Muscle layer of duodenum (tissue), 2 donors: ENCODE measurements at regions not wholly inside any gene's neighbourhood (a gene's known extent, or its start where the extent isn't known, plus 50 kb on each side); places are given as distances from the start of the nearest gene placed in this dataset.
"Not testable (repeated sequence)": the region's sequence is repeated elsewhere in the genome, so short reads cannot be mapped to it uniquely, and the experiment has no call there.

ENCODE experiments used
- H3K27ac ChIP-seq: one replicate; pipeline ENCODE4 v1.7.0; 2013; ENCODE audit warnings: mild to moderate bottlenecking, low read length
- H3K27me3 ChIP-seq: one replicate; pipeline ENCODE4 v1.7.0; 2013; ENCODE audit warnings: low read depth, mild to moderate bottlenecking, control low read depth, low read length
- H3K36me3 ChIP-seq, 2 donors: one replicate each; pipeline ENCODE4 v1.7.0; 2013; ENCODE audit warnings: low read length in 2 of 2, control low read depth in 1 of 2, mild to moderate bottlenecking in 1 of 2; ENCODE audit not compliant: insufficient read depth in 2 of 2, control insufficient read depth in 1 of 2
- H3K4me1 ChIP-seq, 2 donors: one replicate each; pipeline ENCODE4 v1.7.0; 2013; ENCODE audit warnings: low read length in 2 of 2, mild to moderate bottlenecking in 2 of 2, control low read depth in 1 of 2, moderate library complexity in 1 of 2; ENCODE audit not compliant: insufficient read depth in 2 of 2, control insufficient read depth in 1 of 2
- H3K4me3 ChIP-seq, 2 donors: one replicate each; pipeline ENCODE4 v1.7.0; 2013; ENCODE audit warnings: low read length in 2 of 2, low read depth in 1 of 2, mild to moderate bottlenecking in 1 of 2
- H3K9me3 ChIP-seq, 2 donors: one replicate each; pipeline ENCODE4 v1.7.0; 2013; ENCODE audit warnings: low read length in 2 of 2, control low read depth in 1 of 2, mild to moderate bottlenecking in 1 of 2; ENCODE audit not compliant: control insufficient read depth in 1 of 2
- donor health status: healthy.

DNA sequence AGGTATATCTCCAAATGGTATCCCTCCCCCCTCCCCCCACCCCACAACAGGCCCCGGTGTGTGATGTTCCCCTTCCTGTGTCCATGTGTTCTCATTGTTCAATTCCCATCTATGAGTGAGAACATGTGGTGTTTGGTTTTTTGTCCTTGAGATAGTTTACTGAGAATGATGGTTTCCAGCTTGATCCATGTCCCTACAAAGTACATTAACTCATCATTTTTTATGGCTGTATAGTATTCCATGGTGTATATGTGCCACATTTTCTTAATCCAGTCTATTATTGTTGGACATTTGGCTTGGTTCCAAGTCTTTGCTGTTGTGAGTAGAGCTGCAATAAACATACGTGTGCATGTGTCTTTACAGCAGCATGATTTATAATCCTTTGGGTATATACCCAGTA, 135.8 kb upstream of the DST start:
- H3K27me3 ChIP-seq, H3K9me3 ChIP-seq, H3K4me1 ChIP-seq: not testable (repeated sequence)

DNA sequence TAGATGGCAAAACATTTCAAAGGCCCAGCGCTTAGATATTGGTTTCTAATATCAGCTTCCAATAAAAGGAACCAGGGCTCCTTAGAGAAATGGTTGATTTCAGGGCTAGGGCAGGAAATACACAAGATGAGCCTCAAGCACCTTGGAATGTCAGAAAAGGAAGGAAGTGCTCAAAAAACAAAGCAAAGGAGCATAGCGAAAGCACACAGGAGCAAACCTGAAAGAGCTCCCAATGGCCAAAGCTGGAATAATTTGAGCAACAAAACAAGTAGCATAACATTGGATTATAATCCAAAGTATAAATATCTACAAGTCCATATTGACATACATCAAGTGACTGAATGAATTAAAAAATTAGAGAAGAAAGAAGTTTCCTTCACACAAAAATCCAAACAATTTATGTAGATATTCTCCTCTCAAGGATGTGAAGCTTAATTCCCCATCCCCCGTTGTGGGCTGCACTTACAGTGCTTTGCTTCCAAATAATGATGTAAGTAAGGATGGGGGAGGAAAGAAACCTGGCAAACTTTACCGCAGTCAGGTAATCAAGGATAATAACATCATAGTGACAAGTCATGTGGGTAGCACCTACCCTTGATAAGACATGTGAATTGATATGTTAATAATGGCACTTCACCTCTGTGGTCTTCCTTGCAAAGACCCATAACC, 132.9 kb upstream of the DST start:
- Histone ChIP-seq H3K9me3 (no peaks in the 10 kb centered on the region), H3K4me1 (peaks cover 0 to 10% of the 10 kb centered on the region in 2 donors), H3K36me3 (no peaks in the 10 kb centered on the region), H3K4me3 (no peak overlapping the region), H3K27me3 (no peaks in the 10 kb centered on the region), H3K27ac (no peak overlapping the region)

More for the DNA sequence above, 135.8 kb upstream of the DST start:
- not testable (repeated sequence) for H3K36me3 ChIP-seq, H3K27ac ChIP-seq, H3K4me3 ChIP-seq

DNA sequence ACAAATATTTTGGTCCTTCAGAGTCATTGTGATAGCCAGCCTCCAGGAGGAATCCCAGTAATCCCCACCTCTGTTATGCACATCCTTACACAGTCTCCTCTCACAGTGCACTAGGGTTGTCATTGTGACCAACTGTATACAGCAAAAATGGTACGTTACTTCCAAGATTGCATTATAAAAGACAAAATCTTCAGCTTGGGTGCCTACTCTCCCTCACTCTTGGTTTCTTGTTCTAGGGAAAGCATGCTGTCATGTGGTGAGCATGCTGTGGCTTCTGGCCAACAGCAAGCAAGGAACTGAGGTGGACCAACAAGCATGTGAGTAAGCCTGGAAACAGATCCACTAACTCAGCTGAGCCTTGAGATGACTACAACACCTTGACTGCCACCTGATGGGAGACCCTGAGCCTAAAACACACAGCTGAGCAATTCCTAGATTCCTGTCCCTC, 130.1 kb upstream of the DST start:
- Histone ChIP-seq H3K27me3 (no peaks in the 10 kb centered on the region), H3K36me3 (no peaks in the 10 kb centered on the region), H3K4me3 (no peak overlapping the region), H3K27ac (peak overlapping the region; percentile 9), H3K9me3 (no peaks in the 10 kb centered on the region), H3K4me1 (peaks cover 0 to 10% of the 10 kb centered on the region in 2 donors)

DNA sequence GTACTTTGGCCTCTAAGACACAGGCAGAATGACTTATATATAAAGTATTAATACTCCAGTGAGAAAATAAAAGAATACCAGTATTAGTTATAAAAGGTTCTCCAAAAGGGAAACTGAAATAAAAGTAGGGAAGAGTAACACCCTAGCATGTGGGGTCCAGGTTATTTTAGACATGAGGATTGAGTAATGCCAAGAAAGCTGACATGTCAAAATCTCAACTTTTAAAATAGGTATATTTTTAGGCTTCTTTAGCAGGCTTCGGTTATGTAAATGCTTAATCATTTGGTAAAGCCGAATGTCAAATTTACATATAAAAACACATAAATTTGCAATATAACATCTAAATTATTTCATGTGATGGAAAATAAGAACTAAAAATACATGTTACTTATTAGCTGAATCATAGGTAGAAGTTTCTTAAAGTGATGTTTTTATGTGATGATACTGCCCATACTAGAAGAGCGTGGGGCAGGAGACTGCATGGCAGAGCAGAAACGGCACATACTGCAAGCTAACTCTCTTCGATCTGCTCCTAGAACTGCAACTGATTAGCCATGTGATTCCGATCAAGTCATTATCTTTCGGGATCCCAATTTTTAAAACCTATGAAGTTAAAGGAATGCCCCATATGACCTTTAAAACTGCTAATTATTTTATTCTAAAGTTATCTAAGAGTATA, 129.4 kb upstream of the DST start:
- no peaks in the 10 kb centered on the region for H3K36me3 ChIP-seq
- H3K27ac ChIP-seq = peak overlapping the region; percentile 28
- H3K9me3 ChIP-seq = no peaks in the 10 kb centered on the region
- H3K4me1 ChIP-seq = peaks cover 0 to 10% of the 10 kb centered on the region in 2 donors
- no peak overlapping the region for H3K4me3 ChIP-seq
- H3K27me3 ChIP-seq = no peaks in the 10 kb centered on the region

DNA sequence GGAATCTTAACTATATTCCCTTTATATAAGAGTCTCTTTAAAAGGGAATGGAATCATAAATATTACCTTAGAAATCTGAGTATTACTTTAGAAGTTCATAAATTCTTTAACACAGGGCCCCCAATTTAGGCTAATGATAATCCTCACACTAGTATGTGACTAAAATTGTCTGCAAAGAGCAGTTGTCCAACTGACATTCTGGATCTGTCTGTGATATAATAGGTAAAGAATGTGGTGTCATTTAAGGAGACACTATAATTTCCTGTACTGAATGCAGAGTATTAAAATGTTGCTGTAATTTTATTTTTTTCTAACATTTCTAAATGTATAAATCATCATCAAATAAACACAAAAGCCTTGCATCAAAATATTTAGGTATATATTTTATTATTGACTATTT, 128.5 kb upstream of the DST start:
- H3K27ac ChIP-seq = no peak overlapping the region
- H3K9me3 ChIP-seq = no peaks in the 10 kb centered on the region
- H3K4me1 ChIP-seq = peaks cover 0 to 13% of the 10 kb centered on the region in 2 donors
- no peaks in the 10 kb centered on the region for H3K27me3 ChIP-seq
- H3K4me3 ChIP-seq = no peak overlapping the region
- no peaks in the 10 kb centered on the region for H3K36me3 ChIP-seq

DNA sequence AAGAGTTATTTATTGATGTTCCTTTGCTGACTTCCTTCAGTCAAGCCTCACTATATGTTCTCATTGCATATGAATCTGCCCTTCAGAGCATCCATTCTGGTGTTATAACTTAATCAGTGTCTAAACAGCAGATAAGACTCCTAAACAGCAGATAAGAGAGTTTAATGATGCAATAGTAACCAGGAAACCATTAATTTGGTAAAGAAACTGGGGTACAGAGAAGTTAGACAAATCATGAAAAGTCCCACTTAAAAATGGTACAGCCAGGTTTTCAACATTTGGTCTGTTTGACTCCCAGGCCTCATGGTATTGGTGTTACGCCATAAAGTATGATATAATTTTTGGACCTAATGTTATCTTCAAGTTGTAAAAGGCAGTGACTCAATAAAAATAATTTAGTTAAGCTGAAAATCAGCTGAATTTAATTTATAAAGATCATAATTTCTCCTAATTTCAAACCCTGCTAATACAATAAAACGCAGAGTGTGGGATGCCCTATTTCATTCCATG, 127.4 kb upstream of the DST start:
- Histone ChIP-seq H3K9me3 (no peaks in the 10 kb centered on the region), H3K4me1 (peaks cover 0 to 22% of the 10 kb centered on the region in 2 donors), H3K27ac (no peak overlapping the region), H3K27me3 (no peaks in the 10 kb centered on the region), H3K4me3 (no peak overlapping the region), H3K36me3 (no peaks in the 10 kb centered on the region)

DNA sequence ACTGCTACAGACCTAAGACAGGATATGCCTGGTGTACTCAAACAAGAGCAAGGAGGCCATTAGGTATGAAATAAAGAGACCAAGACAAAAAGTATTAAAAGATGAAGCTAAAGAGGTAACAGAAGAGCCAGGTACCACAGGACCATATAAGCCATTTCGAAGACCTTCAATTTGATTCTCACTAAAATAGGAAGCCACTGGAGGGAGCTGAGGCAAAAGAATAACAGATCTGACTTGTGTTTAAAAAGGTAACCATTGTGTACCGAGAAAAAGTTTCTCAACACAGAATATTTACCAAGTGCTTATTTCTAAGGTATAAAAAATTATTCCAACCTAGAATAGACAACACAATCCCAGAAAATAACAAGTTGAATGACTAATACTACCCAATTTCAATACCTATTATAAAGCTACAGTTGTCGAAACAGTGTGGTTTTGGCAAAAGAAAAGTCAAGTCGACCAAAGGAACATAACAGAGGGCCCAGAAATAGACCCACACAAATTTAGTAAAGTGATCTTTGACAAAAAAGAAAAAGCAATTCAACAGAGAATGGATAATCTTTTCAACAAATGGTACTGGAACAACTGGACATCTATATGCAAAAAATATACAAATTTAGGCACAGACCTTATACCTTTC, 125.3 kb upstream of the DST start:
- H3K4me1 ChIP-seq = peaks cover 0 to 35% of the 10 kb centered on the region in 2 donors
- no peaks in the 10 kb centered on the region for H3K27me3 ChIP-seq
- H3K4me3 ChIP-seq = no peak overlapping the region
- H3K9me3 ChIP-seq = no peaks in the 10 kb centered on the region
- H3K36me3 ChIP-seq = no peaks in the 10 kb centered on the region
- H3K27ac ChIP-seq = no peak overlapping the region

DNA sequence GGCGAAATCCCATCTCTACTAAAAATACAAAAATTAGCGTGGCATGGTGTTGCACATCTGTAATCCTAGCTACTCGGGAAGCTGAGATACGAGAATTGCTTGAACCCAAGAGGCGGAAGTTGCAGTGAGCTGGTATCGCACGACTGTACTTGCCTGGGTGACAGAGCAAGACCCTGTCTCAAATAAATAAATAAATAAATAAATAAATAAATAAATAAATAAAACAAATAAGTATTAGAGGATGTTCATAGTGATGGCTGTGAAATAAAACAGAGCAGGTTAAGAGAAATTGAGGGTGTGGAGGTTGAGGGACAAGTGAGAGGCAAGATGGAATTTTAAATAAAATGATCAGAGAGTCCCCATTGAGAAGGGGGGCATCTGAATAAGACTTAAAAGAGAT, 124.7 kb upstream of the DST start:
- Histone ChIP-seq H3K27me3 (no peaks in the 10 kb centered on the region), H3K4me1 (peaks cover 0 to 35% of the 10 kb centered on the region in 2 donors), H3K36me3 (no peaks in the 10 kb centered on the region), H3K4me3 (no peak overlapping the region), H3K27ac (no peak overlapping the region), H3K9me3 (no peaks in the 10 kb centered on the region)

DNA sequence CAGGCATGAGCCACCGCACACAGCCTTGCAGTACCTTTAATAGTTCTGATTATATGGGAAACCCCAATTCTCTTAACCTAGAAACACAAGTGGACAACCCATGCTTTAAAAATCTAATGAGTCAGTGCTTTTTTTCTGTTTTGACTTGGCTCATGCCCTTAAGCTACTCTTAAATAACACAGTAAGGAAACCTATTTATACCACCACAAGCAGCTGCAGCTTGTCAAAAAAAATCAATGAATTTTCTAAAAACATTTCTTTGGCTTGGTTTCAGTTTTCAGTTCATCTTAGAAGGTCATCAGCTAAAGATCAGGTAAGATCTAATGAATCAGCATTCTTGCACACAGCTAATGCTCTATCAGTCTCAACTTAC, 124.1 kb upstream of the DST start:
- peaks cover 0 to 35% of the 10 kb centered on the region in 2 donors for H3K4me1 ChIP-seq
- no peaks in the 10 kb centered on the region for H3K9me3 ChIP-seq
- no peak overlapping the region for H3K4me3 ChIP-seq
- no peaks in the 10 kb centered on the region for H3K27me3 ChIP-seq
- no peaks in the 10 kb centered on the region for H3K36me3 ChIP-seq
- no peak overlapping the region for H3K27ac ChIP-seq

DNA sequence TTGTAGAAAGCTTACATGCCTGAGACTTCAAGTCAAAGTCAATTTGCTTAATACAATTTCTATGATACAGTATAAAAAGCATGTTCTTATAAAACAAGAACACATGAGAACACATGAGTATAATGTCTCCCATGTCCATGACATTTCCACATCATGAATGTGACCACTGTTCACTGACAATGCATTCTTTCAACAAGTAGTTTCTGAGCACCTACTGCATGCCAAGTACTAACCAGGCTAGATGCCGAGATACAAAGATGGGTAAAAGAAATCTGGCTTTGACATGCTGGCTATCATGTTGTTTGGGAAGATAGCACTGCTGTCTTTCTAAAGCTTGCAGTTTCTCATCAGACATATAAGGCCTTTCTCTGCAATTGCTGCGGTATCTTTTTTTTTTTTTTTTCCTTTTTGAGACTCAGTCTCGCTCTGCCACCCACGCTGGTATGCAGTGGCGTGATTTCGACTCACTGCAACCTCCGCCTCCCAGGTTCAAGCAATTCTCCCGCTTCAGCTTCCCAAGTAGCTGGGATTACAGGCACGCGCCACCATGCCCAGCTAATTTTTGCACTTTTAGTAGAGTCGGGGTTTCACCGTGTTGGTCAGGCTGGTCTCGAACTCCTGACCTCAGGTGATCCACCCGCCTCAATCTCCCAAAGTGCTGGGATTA, 123.6 kb upstream of the DST start:
- no peaks in the 10 kb centered on the region for H3K36me3 ChIP-seq
- H3K9me3 ChIP-seq = no peaks in the 10 kb centered on the region
- H3K4me3 ChIP-seq = no peak overlapping the region
- no peaks in the 10 kb centered on the region for H3K27me3 ChIP-seq
- no peak overlapping the region for H3K27ac ChIP-seq
- peaks cover 0 to 31% of the 10 kb centered on the region in 2 donors for H3K4me1 ChIP-seq

DNA sequence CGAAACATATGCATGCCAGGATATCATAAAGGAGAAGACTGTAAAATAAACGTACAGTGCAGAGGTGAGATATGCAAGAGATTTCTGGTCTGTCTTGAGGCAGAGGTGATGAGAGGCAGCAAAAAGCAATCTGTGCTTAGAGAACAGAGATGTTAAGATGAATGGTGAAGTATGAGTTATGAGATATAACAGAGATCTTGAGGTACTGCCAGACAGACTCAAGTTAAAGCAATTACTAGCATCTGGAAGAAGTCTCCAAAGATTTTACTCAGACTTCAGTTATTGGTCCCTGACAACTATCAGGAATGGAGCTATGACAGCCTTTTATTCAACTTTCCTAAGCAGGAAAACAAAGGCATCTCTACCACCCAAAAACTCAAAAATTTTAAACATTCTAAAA, 122.8 kb upstream of the DST start:
- Histone ChIP-seq H3K27ac (no peak overlapping the region), H3K4me1 (peaks cover 0 to 28% of the 10 kb centered on the region in 2 donors), H3K4me3 (no peak overlapping the region), H3K27me3 (no peaks in the 10 kb centered on the region), H3K36me3 (no peaks in the 10 kb centered on the region), H3K9me3 (no peaks in the 10 kb centered on the region)
